ENCODE measurements at regions not wholly inside any gene's neighbourhood (a gene's known extent, or its start where the extent isn't known, plus 50 kb on each side); places are given as distances from the start of the nearest gene placed in this dataset.
A peak's percentile ranks its signal among the peaks of the same experiment; 100 is the strongest.
"Not testable (repeated sequence)": the region's sequence is repeated elsewhere in the genome, so short reads cannot be mapped to it uniquely, and the experiment has no call there.

GRCh38 chr14:84927096-84927827 lies 602.7 kb upstream of the FLRT2 start:
- DNase-seq, result peak; percentile 43

GRCh38 chr14:84929086-84929485 lies 600.9 kb upstream of the FLRT2 start:
- DNase-seq, result no peak

DNA sequence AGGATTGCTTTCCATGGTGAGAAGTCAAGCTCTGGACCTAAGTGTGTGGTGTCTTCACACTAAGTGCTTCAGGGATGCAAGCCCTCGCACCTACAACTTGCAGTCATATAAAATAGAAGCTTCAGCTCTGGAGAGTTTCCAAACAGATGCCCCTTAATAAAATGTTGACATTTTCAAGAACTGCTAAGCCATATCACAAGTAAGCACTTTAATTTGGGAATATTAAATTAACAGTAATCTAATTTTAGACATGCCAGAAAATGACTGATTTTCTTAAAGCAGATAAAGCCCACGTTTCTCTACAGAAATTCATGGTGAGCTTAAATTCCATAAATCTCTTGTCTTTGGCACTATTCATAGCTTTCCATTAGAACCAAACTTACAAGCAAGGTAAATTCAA lies 600.1 kb upstream of the FLRT2 start:
- DNase-seq, result no peak

GRCh38 chr14:84937016-84937415 lies 592.9 kb upstream of the FLRT2 start:
- no peak for DNase-seq

DNA sequence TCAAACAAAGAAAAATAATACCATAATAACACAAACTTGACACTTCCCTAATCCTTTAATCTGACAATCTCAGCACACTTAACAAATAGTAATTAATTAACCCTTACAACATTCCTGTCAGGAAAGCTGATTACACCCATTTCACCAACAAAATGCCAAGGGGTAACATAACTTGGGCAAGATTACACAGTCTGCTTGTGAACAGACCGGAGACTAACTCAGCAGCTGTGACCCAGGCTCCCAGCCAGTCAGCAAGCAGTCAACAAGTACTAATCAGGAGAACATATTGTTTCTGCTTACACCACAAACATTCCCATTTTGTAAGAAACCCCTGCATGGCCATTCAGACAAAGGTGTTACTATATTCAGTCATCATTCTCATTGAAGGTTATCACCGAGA lies 592.5 kb upstream of the FLRT2 start:
- DNase-seq, result no peak

DNA sequence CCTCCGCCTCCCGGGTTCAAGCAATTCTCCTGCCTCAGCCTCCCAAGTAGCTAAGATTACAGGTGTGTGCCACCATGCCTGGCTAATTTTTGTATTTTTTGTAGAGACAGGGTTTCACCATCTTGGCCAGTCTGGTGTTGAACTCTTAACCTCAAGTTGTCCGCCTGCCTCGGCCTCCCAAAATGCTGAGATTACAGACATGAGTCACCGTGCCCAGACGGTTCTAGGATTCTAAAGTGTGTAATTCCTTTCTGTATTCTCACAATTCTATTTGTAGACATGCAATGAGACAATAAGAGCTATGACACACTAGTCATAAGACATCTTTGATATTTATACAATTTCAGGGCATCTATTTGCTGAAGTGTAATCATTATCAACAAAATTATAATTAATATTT lies 585.0 kb upstream of the FLRT2 start:
- not testable (repeated sequence) for DNase-seq

DNA sequence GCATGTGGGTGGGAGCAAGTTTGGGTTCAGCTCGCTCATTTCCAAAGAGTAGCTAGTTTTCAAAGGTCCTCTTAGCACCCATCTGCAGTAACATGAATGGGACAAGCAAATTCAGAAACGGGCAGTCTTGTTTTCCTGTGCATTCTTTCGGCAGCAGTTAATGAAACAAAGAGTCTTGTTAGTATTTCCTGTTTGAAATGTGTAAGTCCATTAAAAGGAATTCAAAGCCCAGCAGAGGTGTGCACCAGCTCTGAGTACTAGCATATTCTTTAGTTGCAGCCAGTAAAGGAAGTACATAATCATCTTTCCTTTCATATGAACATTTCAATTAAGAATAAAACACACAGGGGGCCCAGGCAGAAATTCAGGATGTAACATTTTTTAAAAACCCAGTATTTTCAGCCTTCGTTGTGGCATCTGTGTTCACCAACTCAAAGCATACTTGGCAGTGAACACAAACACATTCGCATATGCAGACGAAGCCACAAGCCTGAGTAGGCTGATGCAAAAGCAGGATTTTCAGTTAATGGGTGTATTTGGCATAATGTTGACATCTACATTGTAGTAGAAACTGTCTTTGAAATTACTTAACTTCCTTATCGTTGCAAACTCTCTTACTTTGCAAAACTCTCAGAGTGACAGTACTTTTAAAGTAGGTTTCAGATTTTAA lies 570.0 kb upstream of the FLRT2 start:
- no peak for DNase-seq

DNA sequence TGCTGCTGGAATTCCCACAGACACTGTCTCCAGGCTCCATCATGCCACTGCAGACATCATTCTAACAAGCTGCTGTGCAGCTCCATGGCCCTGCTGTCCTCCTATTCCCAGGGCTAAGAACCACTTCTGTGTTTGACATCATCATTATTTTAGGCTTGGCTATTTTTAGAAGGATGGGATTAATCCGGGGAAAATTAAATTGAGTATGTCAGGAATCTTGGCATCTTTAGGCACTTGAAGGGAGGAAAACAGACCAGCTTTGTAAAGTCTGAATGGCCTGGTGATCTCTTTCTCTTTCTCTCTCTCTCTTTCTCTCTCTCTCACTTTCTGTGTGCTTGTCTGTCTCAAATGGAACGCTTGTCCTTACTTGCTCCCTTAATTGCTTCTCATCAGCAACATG lies 568.3 kb upstream of the FLRT2 start:
- no peak for DNase-seq

GRCh38 chr14:84963518-84963917 lies 566.4 kb upstream of the FLRT2 start:
- DNase-seq, result no peak

DNA sequence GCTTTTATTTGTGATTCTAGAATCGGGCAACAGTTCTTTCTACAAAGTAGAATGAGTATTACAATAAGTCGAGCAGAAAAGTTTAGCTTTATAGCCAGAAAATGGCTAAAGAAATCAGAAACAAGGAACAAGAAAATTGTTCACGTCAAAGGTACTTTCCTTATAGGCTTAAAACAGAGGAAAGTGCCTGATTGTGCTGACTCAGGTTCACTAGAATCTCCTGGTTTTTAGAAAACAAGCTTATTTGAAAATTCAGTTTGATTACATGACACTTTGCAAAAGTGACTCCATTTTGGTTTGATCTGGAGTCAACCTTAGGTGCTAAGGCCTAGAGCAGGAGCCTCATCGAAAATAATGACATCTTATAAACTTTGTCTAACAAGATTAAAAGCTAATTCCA lies 564.7 kb upstream of the FLRT2 start:
- DNase-seq, result no peak

- no peak for DNase-seq
These were observed 560.4 kb upstream of the FLRT2 start for GRCh38 chr14:84969501-84969900.

DNA sequence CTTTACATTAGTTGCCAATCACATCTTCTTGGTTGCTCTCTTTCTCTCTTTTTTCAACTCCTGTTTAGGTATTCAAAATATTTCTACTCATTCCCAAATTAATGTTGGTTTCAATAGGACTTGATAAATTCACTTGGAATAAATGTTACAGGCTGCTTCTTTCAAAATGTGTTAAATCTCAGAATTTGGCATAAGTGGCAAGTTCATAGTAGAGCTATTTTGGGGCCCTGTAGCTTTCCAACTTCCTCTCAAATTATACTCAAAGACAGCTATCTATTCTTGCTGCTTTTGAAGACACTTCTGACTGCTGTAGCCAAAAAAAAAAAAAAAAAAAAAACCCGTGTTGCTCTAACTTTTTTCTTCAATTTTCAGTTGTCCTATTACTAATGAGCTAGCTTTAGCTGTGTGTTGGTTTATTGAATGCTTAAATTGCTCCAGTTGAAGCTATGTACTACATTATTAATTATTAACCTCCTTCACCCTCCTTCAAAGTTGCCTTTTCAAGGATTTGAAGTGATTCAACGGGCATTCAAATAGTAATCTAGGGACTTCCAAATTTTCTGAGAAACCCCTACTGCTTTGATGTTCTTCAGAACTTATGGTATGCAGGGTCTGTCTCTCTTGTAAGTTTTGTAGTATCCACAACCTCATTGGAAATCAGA lies 554.6 kb upstream of the FLRT2 start:
- no peak for DNase-seq

GRCh38 chr14:84976805-84977204 lies 553.1 kb upstream of the FLRT2 start:
- DNase-seq, result no peak

- DNase-seq, result no peak
These were observed 542.9 kb upstream of the FLRT2 start for GRCh38 chr14:84987042-84987441.

- DNase-seq, result no peak
These were observed 541.6 kb upstream of the FLRT2 start for GRCh38 chr14:84988357-84988756.

DNA sequence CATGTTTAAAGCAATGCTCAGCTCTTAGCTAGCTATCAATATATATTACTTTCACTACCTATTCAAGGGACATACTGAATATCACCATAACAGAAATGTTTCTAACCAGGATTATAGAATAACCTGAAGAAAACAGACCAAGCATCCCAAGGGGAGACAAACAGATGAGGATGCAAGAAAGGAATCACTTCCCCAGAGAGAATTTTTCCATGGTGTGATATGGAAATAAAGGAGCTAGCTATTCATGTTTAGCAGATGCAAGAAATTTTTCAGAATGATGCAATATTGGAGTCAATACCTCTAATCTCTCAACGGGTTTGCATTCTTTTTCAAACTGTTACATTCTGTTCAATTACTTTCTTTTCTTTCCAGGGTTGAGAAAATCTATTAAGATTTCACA lies 538.9 kb upstream of the FLRT2 start:
- DNase-seq, result no peak

DNA sequence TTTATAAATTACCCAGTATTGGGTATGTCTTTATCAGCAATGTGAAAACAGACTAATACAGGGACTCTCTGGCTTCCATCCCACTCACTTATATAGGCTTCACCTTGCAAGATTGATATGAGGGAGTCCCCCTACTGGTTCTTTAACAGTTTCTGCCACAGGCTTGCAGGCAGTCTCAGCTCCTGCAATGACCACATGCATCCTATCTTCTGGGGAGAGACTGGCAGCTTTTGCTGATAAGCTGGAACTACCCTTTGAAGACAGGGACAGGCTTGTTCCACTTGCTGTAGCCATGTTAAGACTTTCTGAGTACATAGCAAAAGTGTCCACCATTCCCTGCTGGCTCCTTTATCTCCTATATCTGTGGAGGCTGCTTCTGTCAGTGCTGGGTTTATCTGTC lies 531.7 kb upstream of the FLRT2 start:
- no peak for DNase-seq

GRCh38 chr14:85002846-85003245 lies 527.1 kb upstream of the FLRT2 start:
- no peak for DNase-seq

DNA sequence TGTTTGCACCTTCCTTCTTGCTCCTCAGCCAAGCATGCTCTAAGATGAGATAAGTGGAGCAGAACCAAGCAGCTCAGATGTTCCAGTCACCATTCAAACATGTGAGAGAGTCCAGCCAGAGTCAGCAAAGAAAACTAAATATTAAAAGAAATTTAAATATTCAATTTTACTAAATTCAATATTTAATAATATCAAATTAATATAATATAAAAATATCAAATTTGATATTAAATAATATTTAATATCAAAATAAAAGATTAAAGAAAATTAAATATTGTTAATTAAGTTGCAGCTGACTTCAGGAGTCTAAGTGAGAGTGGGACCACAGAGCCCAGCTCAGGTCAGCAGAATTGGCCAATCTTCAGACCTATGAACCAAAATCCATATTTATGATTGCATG lies 526.1 kb upstream of the FLRT2 start:
- DNase-seq, result no peak

DNA sequence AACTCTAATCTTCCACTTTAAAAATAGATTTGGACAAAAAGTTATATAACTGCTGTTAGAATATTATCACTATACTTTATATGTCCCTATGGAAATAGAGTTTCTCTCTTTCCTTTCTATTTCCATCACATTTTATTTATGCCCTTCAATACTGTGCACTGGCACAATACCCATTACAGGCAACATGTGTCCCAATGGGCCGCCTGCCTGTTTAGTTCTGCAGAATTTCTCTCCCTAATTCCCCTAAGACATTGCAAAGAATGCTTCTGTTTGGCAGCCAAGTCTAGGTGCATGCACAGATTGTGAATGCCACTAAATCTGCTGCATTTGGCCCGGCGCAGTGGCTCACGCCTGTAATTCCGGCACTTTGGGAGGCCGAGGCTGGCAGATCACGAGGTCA lies 520.4 kb upstream of the FLRT2 start:
- DNase-seq, result no peak

GRCh38 chr14:85010186-85010585 lies 519.8 kb upstream of the FLRT2 start:
- DNase-seq, result no peak

GRCh38 chr14:85016496-85016895 lies 513.4 kb upstream of the FLRT2 start:
- no peak for DNase-seq

DNA sequence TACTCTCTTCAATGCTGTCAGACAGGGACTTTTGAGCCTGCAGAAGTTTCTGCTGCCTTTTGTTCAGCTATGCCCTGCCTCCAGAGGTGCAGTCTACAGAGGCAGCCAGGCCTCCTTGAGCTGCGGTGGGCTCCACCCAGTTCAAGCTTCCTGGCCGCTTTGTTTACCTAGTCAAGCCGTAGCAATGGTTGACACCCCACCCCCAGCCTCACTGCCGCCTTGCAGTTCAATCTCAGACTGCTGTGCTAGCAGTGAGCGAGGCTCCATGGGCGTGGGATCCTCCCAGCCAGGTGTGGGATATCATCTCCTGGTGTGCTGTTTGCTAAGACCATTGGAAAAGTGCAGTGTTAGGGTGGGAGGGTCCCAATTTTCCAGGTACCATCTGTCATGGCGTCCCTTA lies 506.1 kb upstream of the FLRT2 start:
- DNase-seq, result not testable (repeated sequence)

DNA sequence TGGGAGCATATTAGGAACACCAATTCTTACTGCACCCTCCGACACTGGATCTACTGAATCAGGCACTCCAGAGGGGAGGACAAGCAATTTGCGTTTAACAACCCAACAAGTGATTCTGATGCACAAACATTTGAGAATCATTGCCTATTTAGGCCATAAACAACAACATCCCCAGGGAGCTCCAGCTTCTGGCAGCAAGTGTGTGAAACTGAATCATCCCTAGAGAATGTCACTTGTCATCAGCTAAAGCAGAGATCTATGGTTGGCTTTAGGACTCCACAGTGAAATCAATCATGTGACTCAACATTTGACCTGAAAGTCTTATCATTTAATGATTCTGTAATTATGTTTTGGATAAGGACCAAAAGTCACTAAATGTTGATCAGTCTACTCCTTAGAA lies 505.0 kb upstream of the FLRT2 start:
- DNase-seq, result no peak
